Smooth muscle cell (in vitro differentiated cells): ENCODE measurements at regions not wholly inside any gene's neighbourhood (a gene's known extent, or its start where the extent isn't known, plus 50 kb on each side); places are given as distances from the start of the nearest gene placed in this dataset.

Experiments used
- DNase-seq: peaks from one replicate; lab custom pipeline; 2025; ENCODE audit not compliant: unreplicated experiment; lab: John Stamatoyannopoulos, UW
- H2AFZ ChIP-seq: fragments of 200-600 bp; sonication (generic); 2 replicates; pipeline ENCODE4 v1.6.0; 2016; ENCODE audit warnings: antibody characterized with exemption, low read depth, mild to moderate bottlenecking
- H3F3A ChIP-seq: fragments of 200-600 bp; sonication (generic); 2 replicates; pipeline ENCODE4 v1.6.0; 2017; ENCODE audit warnings: antibody characterized with exemption, low read depth
- H3K27ac ChIP-seq: fragments of 200-600 bp; sonication (generic); 2 replicates; pipeline ENCODE4 v1.5.1; 2016; ENCODE audit warnings: low read depth, mild to moderate bottlenecking
- H3K27me3 ChIP-seq: fragments of 200-600 bp; sonication (generic); 2 replicates; pipeline ENCODE4 v1.6.1; 2016; ENCODE audit warnings: low read depth, mild to moderate bottlenecking
- H3K36me3 ChIP-seq: fragments of 200-600 bp; sonication (generic); 2 replicates; pipeline ENCODE4 v1.5.1; 2016; ENCODE audit warnings: low read depth
- H3K4me1 ChIP-seq: fragments of 200-600 bp; sonication (generic); 2 replicates; pipeline ENCODE4 v1.5.1; 2016; ENCODE audit warnings: low read depth
- H3K4me2 ChIP-seq: fragments of 200-600 bp; sonication (generic); 2 replicates; pipeline ENCODE4 v1.6.0; 2016; ENCODE audit warnings: mild to moderate bottlenecking
- H3K4me3 ChIP-seq: fragments of 200-600 bp; sonication (generic); 2 replicates; pipeline ENCODE4 v1.5.1; 2016; ENCODE audit warnings: mild to moderate bottlenecking
- H3K79me2 ChIP-seq: fragments of 200-600 bp; sonication (generic); 2 replicates; pipeline ENCODE4 v1.6.0; 2016; ENCODE audit warnings: low read depth, mild to moderate bottlenecking
- H3K9ac ChIP-seq: fragments of 200-600 bp; sonication (generic); 2 replicates; pipeline ENCODE4 v1.6.0; 2016; ENCODE audit warnings: low read depth
- H3K9me3 ChIP-seq: fragments of 200-600 bp; sonication (generic); replicated peaks from 2 replicates; pipeline ENCODE4 v1.5.1; 2016; ENCODE audit warnings: low read depth
- H4K20me1 ChIP-seq: fragments of 200-600 bp; sonication (generic); 2 replicates; pipeline ENCODE4 v1.6.0; 2016; ENCODE audit warnings: low read depth
- CTCF ChIP-seq: fragments of 200-600 bp; sonication (generic); IDR thresholded peaks from 2 replicates; pipeline ENCODE4 v1.5.1; 2017; ENCODE audit warnings: borderline replicate concordance, mild to moderate bottlenecking, antibody characterized with exemption; ENCODE audit not compliant: insufficient read depth, poor library complexity, severe bottlenecking
- WGBS: methylation state at CpG from one replicate; pipeline ENCODE4 v1.1.7; 2016; ENCODE audit warnings: low lambda C conversion rate; 5-methylcytosine and 5-hydroxymethylcytosine counted together

GRCh38 chr2:153027533-153027932, 309.1 kb downstream of the ARL6IP6 start:
- H4K20me1 ChIP-seq: no peaks in the 10 kb centered on the region
- H3K4me1 ChIP-seq: no peaks in the 10 kb centered on the region
- 97% methylated on average over 1 of the region's 1 CpG for WGBS
- H3K4me3 ChIP-seq: no peak overlapping the region
- H2AFZ ChIP-seq: no peak overlapping the region
- no peak overlapping the region for H3K9ac ChIP-seq
- no peak for DNase-seq
- H3K27me3 ChIP-seq: no peaks in the 10 kb centered on the region
- no peak overlapping the region for H3K27ac ChIP-seq
- no peak for TF ChIP-seq CTCF
- no peaks in the 10 kb centered on the region for H3K79me2 ChIP-seq
- no peaks in the 10 kb centered on the region for H3F3A ChIP-seq
- no peak overlapping the region for H3K4me2 ChIP-seq
- H3K36me3 ChIP-seq: no peaks in the 10 kb centered on the region
- no peaks in the 10 kb centered on the region for H3K9me3 ChIP-seq

- Histone ChIP-seq H3K36me3 (no peaks in the 10 kb centered on the region), H3K79me2 (no peaks in the 10 kb centered on the region), H3K27ac (no peak overlapping the region), H3F3A (no peaks in the 10 kb centered on the region), H2AFZ (no peak overlapping the region), H3K27me3 (no peaks in the 10 kb centered on the region), H4K20me1 (no peaks in the 10 kb centered on the region), H3K4me2 (no peak overlapping the region), H3K9ac (no peak overlapping the region), H3K4me3 (no peak overlapping the region), H3K9me3 (no peaks in the 10 kb centered on the region), H3K4me1 (no peaks in the 10 kb centered on the region)
- no peak for TF ChIP-seq CTCF
- WGBS: 86% methylated on average over 2 of the region's 2 CpGs
- no peak for DNase-seq
Measured at GRCh38 chr2:153020201-153020600, 301.8 kb downstream of the ARL6IP6 start.

GRCh38 chr2:153005071-153005730, 286.8 kb downstream of the ARL6IP6 start:
- Histone ChIP-seq H3K4me2 (no peak overlapping the region), H3K9me3 (no peaks in the 10 kb centered on the region), H3K27me3 (no peaks in the 10 kb centered on the region), H3K36me3 (no peaks in the 10 kb centered on the region), H3K79me2 (no peaks in the 10 kb centered on the region), H3K27ac (no peak overlapping the region), H3K4me3 (no peak overlapping the region), H3F3A (no peaks in the 10 kb centered on the region), H4K20me1 (no peaks in the 10 kb centered on the region), H2AFZ (no peak overlapping the region), H3K9ac (no peak overlapping the region), H3K4me1 (no peaks in the 10 kb centered on the region)
- no peak for DNase-seq
- 88% methylated on average over 5 of the region's 5 CpGs for WGBS
- TF ChIP-seq CTCF: no peak

- H4K20me1 ChIP-seq: no peaks in the 10 kb centered on the region
- no peak overlapping the region for H3K4me3 ChIP-seq
- H3K9ac ChIP-seq: no peak overlapping the region
- no peak for TF ChIP-seq CTCF
- H3K36me3 ChIP-seq: no peaks in the 10 kb centered on the region
- no peak overlapping the region for H3K4me2 ChIP-seq
- WGBS: 89% methylated on average over 3 of the region's 3 CpGs
- no peaks in the 10 kb centered on the region for H3K4me1 ChIP-seq
- H3K27me3 ChIP-seq: no peaks in the 10 kb centered on the region
- H3K79me2 ChIP-seq: no peaks in the 10 kb centered on the region
- no peak overlapping the region for H3K27ac ChIP-seq
- no peak for DNase-seq
- H3F3A ChIP-seq: no peaks in the 10 kb centered on the region
- H3K9me3 ChIP-seq: no peaks in the 10 kb centered on the region
- no peak overlapping the region for H2AFZ ChIP-seq
Measured at GRCh38 chr2:153004627-153005026, 286.2 kb downstream of the ARL6IP6 start.
